HEK293 (cell line): ENCODE measurements at regions not wholly inside any gene's neighbourhood (a gene's known extent, or its start where the extent isn't known, plus 50 kb on each side); places are given as distances from the start of the nearest gene placed in this dataset.

ENCODE experiments used
- CTCF ChIA-PET: fragments of 350-600 bp; formaldehyde crosslinking; extraction: SDS; loops from one replicate; lab custom pipeline; 2021; ENCODE audit warnings: antibody characterized with exemption; lab: Yijun Ruan, JAX
- POLR2A ChIA-PET: fragments of 300-600 bp; formaldehyde crosslinking; extraction: SDS; loops from one replicate; lab custom pipeline; 2020; ENCODE audit warnings: antibody characterized with exemption, inconsistent platforms; lab: Yijun Ruan, JAX
- H3K27ac ChIP-seq: fragments of 200-500 bp; sonication (Bioruptor generic); 2 replicates; pipeline ENCODE4 v1.5.1; 2014; ENCODE audit warnings: low read depth, low read length, control low read depth, inconsistent platforms; ENCODE audit errors: extremely low read depth
- H3K36me3 ChIP-seq, 2 experiments: fragments of 200-500 bp in 1 of 2; sonication (Bioruptor generic) in 1 of 2; 1 replicate in 1 of 2; 2 replicates in 1 of 2; pipeline ENCODE4 v1.5.1; 2014 to 2017; ENCODE audit warnings: inconsistent platforms in 2 of 2, low read length in 2 of 2; ENCODE audit not compliant: control insufficient read depth in 2 of 2, insufficient read depth in 1 of 2
- H3K4me1 ChIP-seq: fragments of 200-500 bp; sonication (Bioruptor generic); 2 replicates; pipeline ENCODE4 v1.5.1; 2014; ENCODE audit warnings: mild to moderate bottlenecking, low read length, inconsistent platforms; ENCODE audit not compliant: control insufficient read depth, insufficient read depth
- H3K4me3 ChIP-seq: 2 replicates; pipeline ENCODE4 v1.5.1; 2011; ENCODE audit warnings: low read depth, mild to moderate bottlenecking, control low read depth, low read length, moderate library complexity
- H3K9me3 ChIP-seq: fragments of 200-500 bp; sonication (Bioruptor generic); 2 replicates; pipeline ENCODE4 v1.5.1; 2014; ENCODE audit warnings: low read depth, low read length, inconsistent platforms; ENCODE audit not compliant: control insufficient read depth, insufficient read depth
- GLIS2 ChIP-seq: fragments of 450-650 bp; formaldehyde crosslinking; IDR thresholded peaks from 2 replicates; pipeline ENCODE4 v1.5.1; 2016; ENCODE audit warnings: missing biosample characterization, missing genetic modification characterization
- HOXA7 ChIP-seq: sonication (generic); formaldehyde crosslinking; IDR thresholded peaks from 2 replicates; pipeline ENCODE4 v1.8.1; 2022; ENCODE audit warnings: missing genetic modification reagents, borderline replicate concordance
- HOXC10 ChIP-seq: sonication (generic); formaldehyde crosslinking; IDR thresholded peaks from 2 replicates; pipeline ENCODE4 v1.8.1; 2023; ENCODE audit warnings: mild to moderate bottlenecking, missing genetic modification reagents
- ZBTB48 ChIP-seq: fragments of 450-650 bp; formaldehyde crosslinking; IDR thresholded peaks from 2 replicates; pipeline ENCODE4 v1.5.1; 2016; ENCODE audit warnings: missing biosample characterization, missing genetic modification characterization
- ZNF146 ChIP-seq: fragments of 450-650 bp; formaldehyde crosslinking; IDR thresholded peaks from 2 replicates; pipeline ENCODE4 v1.5.1; 2016; ENCODE audit warnings: missing biosample characterization, missing genetic modification characterization
- ZNF155 ChIP-seq: fragments of 450-650 bp; formaldehyde crosslinking; IDR thresholded peaks from 2 replicates; pipeline ENCODE4 v1.5.1; 2016; ENCODE audit warnings: missing biosample characterization, missing genetic modification characterization
- ZNF175 ChIP-seq: fragments of 450-650 bp; formaldehyde crosslinking; IDR thresholded peaks from 2 replicates; pipeline ENCODE4 v1.5.1; 2016; ENCODE audit warnings: missing biosample characterization, missing genetic modification characterization
- ZNF211 ChIP-seq: fragments of 450-650 bp; formaldehyde crosslinking; IDR thresholded peaks from 2 replicates; pipeline ENCODE4 v1.5.1; 2016; ENCODE audit warnings: low read depth, missing biosample characterization, missing genetic modification characterization
- ZNF404 ChIP-seq: fragments of 450-650 bp; formaldehyde crosslinking; IDR thresholded peaks from 2 replicates; pipeline ENCODE4 v1.5.1; 2017; ENCODE audit warnings: missing biosample characterization, missing genetic modification characterization
- ZNF473 ChIP-seq: fragments of 450-650 bp; formaldehyde crosslinking; IDR thresholded peaks from 2 replicates; pipeline ENCODE4 v1.5.1; 2017; ENCODE audit warnings: missing biosample characterization, missing genetic modification characterization
- ZNF510 ChIP-seq: fragments of 450-650 bp; formaldehyde crosslinking; IDR thresholded peaks from 2 replicates; pipeline ENCODE4 v1.5.1; 2018; ENCODE audit warnings: mild to moderate bottlenecking, missing genetic modification characterization, missing biosample characterization; ENCODE audit not compliant: insufficient replicate concordance
- ZNF514 ChIP-seq: fragments of 450-650 bp; formaldehyde crosslinking; IDR thresholded peaks from 2 replicates; pipeline ENCODE4 v1.5.1; 2016; ENCODE audit warnings: missing biosample characterization, missing genetic modification characterization
- ZNF549 ChIP-seq: fragments of 450-650 bp; IDR thresholded peaks from 2 replicates; pipeline ENCODE4 v1.5.1; 2018; ENCODE audit warnings: missing biosample characterization, missing genetic modification characterization, mild to moderate bottlenecking, inconsistent platforms, moderate library complexity
- ZNF560 ChIP-seq: fragments of 450-650 bp; formaldehyde crosslinking; IDR thresholded peaks from 2 replicates; pipeline ENCODE4 v1.5.1; 2017; ENCODE audit warnings: missing biosample characterization, missing genetic modification characterization, borderline replicate concordance
- ZNF624 ChIP-seq: fragments of 450-650 bp; formaldehyde crosslinking; IDR thresholded peaks from 2 replicates; pipeline ENCODE4 v1.5.1; 2017; ENCODE audit warnings: missing biosample characterization, missing genetic modification characterization
- ZNF629 ChIP-seq: fragments of 450-650 bp; formaldehyde crosslinking; IDR thresholded peaks from 2 replicates; pipeline ENCODE4 v1.5.1; 2017; ENCODE audit warnings: missing biosample characterization, missing genetic modification characterization
- ZNF707 ChIP-seq: fragments of 450-650 bp; formaldehyde crosslinking; IDR thresholded peaks from 2 replicates; pipeline ENCODE4 v1.5.1; 2016; ENCODE audit warnings: missing biosample characterization, missing genetic modification characterization
- ZNF76 ChIP-seq: fragments of 450-650 bp; formaldehyde crosslinking; IDR thresholded peaks from 2 replicates; pipeline ENCODE4; 2016; ENCODE audit warnings: low read depth, missing biosample characterization, missing genetic modification characterization, borderline replicate concordance
- ZNF768 ChIP-seq: fragments of 450-650 bp; formaldehyde crosslinking; IDR thresholded peaks from 2 replicates; pipeline ENCODE4 v1.5.1; 2018; ENCODE audit warnings: missing biosample characterization, mild to moderate bottlenecking, missing genetic modification characterization
- ZNF785 ChIP-seq: fragments of 450-650 bp; formaldehyde crosslinking; IDR thresholded peaks from 2 replicates; pipeline ENCODE4 v1.5.1; 2016; ENCODE audit warnings: missing biosample characterization, missing genetic modification characterization
- ZNF792 ChIP-seq: fragments of 450-650 bp; formaldehyde crosslinking; IDR thresholded peaks from 2 replicates; pipeline ENCODE4 v1.5.1; 2016; ENCODE audit warnings: missing biosample characterization, missing genetic modification characterization
- ZNF837 ChIP-seq: fragments of 450-650 bp; formaldehyde crosslinking; IDR thresholded peaks from 2 replicates; pipeline ENCODE4 v1.5.1; 2016; ENCODE audit warnings: missing biosample characterization, missing genetic modification characterization
- ZNF843 ChIP-seq: fragments of 450-650 bp; formaldehyde crosslinking; IDR thresholded peaks from 2 replicates; pipeline ENCODE4 v1.5.1; 2016; ENCODE audit warnings: missing biosample characterization, missing genetic modification characterization
- ZSCAN23 ChIP-seq: fragments of 450-650 bp; formaldehyde crosslinking; IDR thresholded peaks from 2 replicates; pipeline ENCODE4 v1.5.1; 2016; ENCODE audit warnings: missing biosample characterization, missing genetic modification characterization
- ZSCAN30 ChIP-seq: fragments of 450-650 bp; IDR thresholded peaks from 2 replicates; pipeline ENCODE4 v1.5.1; 2018; ENCODE audit warnings: missing biosample characterization, mild to moderate bottlenecking, missing genetic modification characterization, moderate library complexity
- ZXDB ChIP-seq: fragments of 450-650 bp; formaldehyde crosslinking; IDR thresholded peaks from 2 replicates; pipeline ENCODE4 v1.5.1; 2016; ENCODE audit warnings: missing biosample characterization, missing genetic modification characterization
- TF ChIP-seq, protein P1 (sequence below): fragments of 450-650 bp; IDR thresholded peaks from 2 replicates; pipeline ENCODE4 v1.5.1; 2018; ENCODE audit warnings: missing biosample characterization, mild to moderate bottlenecking, missing genetic modification characterization
- TF ChIP-seq, protein P2 (sequence below): fragments of 450-650 bp; formaldehyde crosslinking; IDR thresholded peaks from 2 replicates; pipeline ENCODE4 v1.5.1; 2016; ENCODE audit warnings: missing biosample characterization, missing genetic modification characterization
- TF ChIP-seq, protein P3 (sequence below): fragments of 450-650 bp; formaldehyde crosslinking; IDR thresholded peaks from 2 replicates; pipeline ENCODE4 v1.5.1; 2016; ENCODE audit warnings: missing biosample characterization, missing genetic modification characterization
- TF ChIP-seq, protein P4 (sequence below): fragments of 450-650 bp; formaldehyde crosslinking; IDR thresholded peaks from 2 replicates; pipeline ENCODE4 v1.5.1; 2017; ENCODE audit warnings: missing biosample characterization, mild to moderate bottlenecking, missing genetic modification characterization, moderate library complexity
- TF ChIP-seq, protein P5 (sequence below): fragments of 450-650 bp; formaldehyde crosslinking; IDR thresholded peaks from 2 replicates; pipeline ENCODE4 v1.5.1; 2016; ENCODE audit warnings: missing biosample characterization, missing genetic modification characterization

DNA sequence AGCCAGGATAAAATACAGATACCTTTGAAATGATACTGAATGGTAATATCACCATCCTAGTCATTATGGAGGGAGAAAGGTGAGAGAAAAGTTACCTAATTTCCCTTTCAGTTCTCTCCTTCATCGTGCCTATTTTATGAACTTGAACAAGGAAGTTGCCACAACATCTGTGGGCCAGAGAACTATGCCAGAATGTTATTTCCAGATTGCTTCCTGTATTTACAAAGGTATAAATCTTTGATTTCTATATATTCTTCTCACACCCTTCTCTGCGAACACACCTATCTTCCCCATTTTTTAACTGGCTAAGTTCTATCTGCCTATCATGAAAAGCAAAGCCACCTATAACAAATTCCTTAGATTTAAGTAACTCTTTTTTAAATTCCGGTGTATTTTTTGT lies 163.6 kb upstream of the GRM7 start:
- no peaks in the 10 kb centered on the region for H3K36me3 ChIP-seq
- ChIA-PET POLR2A (no interaction called here), CTCF (no interaction called here)
- TF ChIP-seq HOXA7 (CRISPR knock-in tag) (no peak), ZNF707 (tag by site-specific recombination) (no peak), ZNF768 (no peak), ZNF175 (tag by site-specific recombination) (no peak), ZNF560 (no peak), ZNF510 (tag by site-specific recombination) (no peak), ZNF404 (tag by site-specific recombination) (no peak), ZNF792 (tag by site-specific recombination) (no peak), ZNF549 (tag by site-specific recombination) (no peak), ZNF211 (tag by site-specific recombination) (no peak), ZNF624 (tag by site-specific recombination) (no peak), ZBTB48 (tag by site-specific recombination) (no peak), ZNF785 (tag by site-specific recombination) (no peak), ZNF837 (tag by site-specific recombination) (no peak), GLIS2 (no peak), HOXC10 (no peak), ZXDB (tag by site-specific recombination) (no peak), ZNF146 (tag by site-specific recombination) (no peak)
- TF ChIP-seq, protein P1, sequence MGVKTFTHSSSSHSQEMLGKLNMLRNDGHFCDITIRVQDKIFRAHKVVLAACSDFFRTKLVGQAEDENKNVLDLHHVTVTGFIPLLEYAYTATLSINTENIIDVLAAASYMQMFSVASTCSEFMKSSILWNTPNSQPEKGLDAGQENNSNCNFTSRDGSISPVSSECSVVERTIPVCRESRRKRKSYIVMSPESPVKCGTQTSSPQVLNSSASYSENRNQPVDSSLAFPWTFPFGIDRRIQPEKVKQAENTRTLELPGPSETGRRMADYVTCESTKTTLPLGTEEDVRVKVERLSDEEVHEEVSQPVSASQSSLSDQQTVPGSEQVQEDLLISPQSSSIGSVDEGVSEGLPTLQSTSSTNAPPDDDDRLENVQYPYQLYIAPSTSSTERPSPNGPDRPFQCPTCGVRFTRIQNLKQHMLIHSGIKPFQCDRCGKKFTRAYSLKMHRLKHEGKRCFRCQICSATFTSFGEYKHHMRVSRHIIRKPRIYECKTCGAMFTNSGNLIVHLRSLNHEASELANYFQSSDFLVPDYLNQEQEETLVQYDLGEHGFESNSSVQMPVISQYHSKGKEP (tag by site-specific recombination): no peak
- H3K27ac ChIP-seq: no peak overlapping the region
- H3K4me1 ChIP-seq: no peaks in the 10 kb centered on the region
- H3K9me3 ChIP-seq: no peaks in the 10 kb centered on the region
- H3K4me3 ChIP-seq: no peak overlapping the region

DNA sequence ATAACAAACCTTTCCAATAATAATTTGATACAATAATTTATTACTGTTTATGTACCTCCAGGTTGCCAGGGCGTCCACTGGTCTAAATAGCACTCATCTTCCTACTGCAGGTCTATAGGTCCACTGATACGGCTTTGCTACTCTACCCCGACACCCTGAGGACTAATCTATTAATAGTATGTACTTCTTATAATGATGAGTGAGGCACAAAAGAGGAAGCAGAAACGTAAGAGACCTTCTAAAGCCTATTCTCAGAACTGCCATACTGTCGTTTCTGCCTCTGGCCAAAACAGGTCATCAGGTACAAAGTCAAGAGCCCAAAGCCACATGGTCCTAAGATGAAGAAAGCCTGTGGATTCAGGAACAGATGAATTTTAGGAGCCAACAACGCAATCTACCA lies 163.2 kb upstream of the GRM7 start:
- Histone ChIP-seq H3K27ac (no peak overlapping the region), H3K4me1 (no peaks in the 10 kb centered on the region), H3K36me3 (no peaks in the 10 kb centered on the region), H3K4me3 (no peak overlapping the region), H3K9me3 (no peaks in the 10 kb centered on the region)
- CTCF ChIA-PET: no interaction called here
- POLR2A ChIA-PET: no interaction called here
- TF ChIP-seq ZNF629 (tag by site-specific recombination) (no peak), ZNF76 (tag by site-specific recombination) (no peak), ZNF843 (tag by site-specific recombination) (no peak), ZNF514 (no peak), ZSCAN23 (tag by site-specific recombination) (no peak), ZNF175 (tag by site-specific recombination) (no peak), ZSCAN30 (tag by site-specific recombination) (no peak), ZNF510 (tag by site-specific recombination) (no peak), ZNF473 (tag by site-specific recombination) (no peak), ZNF155 (no peak)
- TF ChIP-seq, protein P2, sequence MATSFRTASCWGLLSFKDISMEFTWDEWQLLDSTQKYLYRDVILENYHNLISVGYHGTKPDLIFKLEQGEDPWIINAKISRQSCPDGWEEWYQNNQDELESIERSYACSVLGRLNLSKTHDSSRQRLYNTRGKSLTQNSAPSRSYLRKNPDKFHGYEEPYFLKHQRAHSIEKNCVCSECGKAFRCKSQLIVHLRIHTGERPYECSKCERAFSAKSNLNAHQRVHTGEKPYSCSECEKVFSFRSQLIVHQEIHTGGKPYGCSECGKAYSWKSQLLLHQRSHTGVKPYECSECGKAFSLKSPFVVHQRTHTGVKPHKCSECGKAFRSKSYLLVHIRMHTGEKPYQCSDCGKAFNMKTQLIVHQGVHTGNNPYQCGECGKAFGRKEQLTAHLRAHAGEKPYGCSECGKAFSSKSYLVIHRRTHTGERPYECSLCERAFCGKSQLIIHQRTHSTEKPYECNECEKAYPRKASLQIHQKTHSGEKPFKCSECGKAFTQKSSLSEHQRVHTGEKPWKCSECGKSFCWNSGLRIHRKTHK (tag by site-specific recombination): no peak
- TF ChIP-seq, protein P3, sequence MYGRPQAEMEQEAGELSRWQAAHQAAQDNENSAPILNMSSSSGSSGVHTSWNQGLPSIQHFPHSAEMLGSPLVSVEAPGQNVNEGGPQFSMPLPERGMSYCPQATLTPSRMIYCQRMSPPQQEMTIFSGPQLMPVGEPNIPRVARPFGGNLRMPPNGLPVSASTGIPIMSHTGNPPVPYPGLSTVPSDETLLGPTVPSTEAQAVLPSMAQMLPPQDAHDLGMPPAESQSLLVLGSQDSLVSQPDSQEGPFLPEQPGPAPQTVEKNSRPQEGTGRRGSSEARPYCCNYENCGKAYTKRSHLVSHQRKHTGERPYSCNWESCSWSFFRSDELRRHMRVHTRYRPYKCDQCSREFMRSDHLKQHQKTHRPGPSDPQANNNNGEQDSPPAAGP (tag by site-specific recombination): no peak
- TF ChIP-seq, protein P4, sequence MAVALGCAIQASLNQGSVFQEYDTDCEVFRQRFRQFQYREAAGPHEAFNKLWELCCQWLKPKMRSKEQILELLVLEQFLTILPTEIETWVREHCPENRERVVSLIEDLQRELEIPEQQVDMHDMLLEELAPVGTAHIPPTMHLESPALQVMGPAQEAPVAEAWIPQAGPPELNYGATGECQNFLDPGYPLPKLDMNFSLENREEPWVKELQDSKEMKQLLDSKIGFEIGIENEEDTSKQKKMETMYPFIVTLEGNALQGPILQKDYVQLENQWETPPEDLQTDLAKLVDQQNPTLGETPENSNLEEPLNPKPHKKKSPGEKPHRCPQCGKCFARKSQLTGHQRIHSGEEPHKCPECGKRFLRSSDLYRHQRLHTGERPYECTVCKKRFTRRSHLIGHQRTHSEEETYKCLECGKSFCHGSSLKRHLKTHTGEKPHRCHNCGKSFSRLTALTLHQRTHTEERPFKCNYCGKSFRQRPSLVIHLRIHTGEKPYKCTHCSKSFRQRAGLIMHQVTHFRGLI (tag by site-specific recombination): no peak
- TF ChIP-seq, protein P5, sequence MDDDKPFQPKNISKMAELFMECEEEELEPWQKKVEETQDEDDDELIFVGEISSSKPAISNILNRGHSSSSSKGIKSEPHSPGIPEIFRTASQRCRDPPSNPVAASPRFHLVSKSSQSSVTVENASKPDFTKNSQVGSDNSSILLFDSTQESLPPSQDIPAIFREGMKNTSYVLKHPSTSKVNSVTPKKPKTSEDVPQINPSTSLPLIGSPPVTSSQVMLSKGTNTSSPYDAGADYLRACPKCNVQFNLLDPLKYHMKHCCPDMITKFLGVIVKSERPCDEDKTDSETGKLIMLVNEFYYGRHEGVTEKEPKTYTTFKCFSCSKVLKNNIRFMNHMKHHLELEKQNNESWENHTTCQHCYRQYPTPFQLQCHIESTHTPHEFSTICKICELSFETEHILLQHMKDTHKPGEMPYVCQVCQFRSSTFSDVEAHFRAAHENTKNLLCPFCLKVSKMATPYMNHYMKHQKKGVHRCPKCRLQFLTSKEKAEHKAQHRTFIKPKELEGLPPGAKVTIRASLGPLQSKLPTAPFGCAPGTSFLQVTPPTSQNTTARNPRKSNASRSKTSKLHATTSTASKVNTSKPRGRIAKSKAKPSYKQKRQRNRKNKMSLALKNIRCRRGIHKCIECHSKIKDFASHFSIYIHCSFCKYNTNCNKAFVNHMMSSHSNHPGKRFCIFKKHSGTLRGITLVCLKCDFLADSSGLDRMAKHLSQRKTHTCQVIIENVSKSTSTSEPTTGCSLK: no peak
